Rectal smooth muscle tissue (tissue), 1 donor: ENCODE measurements at regions not wholly inside any gene's neighbourhood (a gene's known extent, or its start where the extent isn't known, plus 50 kb on each side); places are given as distances from the start of the nearest gene placed in this dataset.
"Not testable (repeated sequence)": the region's sequence is repeated elsewhere in the genome, so short reads cannot be mapped to it uniquely, and the experiment has no call there.

ENCODE experiments used
- H3K27ac ChIP-seq: one replicate; pipeline ENCODE4 v1.7.0; 2013; ENCODE audit warnings: low read depth, low read length, inconsistent platforms
- H3K27me3 ChIP-seq: one replicate; pipeline ENCODE4 v1.7.0; 2013; ENCODE audit warnings: low read length; ENCODE audit not compliant: control insufficient read depth, insufficient read depth
- H3K36me3 ChIP-seq: one replicate; pipeline ENCODE4 v1.7.0; 2013; ENCODE audit warnings: low read length; ENCODE audit not compliant: control insufficient read depth, insufficient read depth
- H3K4me1 ChIP-seq: one replicate; pipeline ENCODE4 v1.7.0; 2013; ENCODE audit warnings: low read length; ENCODE audit not compliant: control insufficient read depth, insufficient read depth
- H3K4me3 ChIP-seq: one replicate; pipeline ENCODE4 v1.7.0; 2013; ENCODE audit warnings: low read length
- H3K9ac ChIP-seq: one replicate; pipeline ENCODE4 v1.7.0; 2013; ENCODE audit warnings: low read length

DNA sequence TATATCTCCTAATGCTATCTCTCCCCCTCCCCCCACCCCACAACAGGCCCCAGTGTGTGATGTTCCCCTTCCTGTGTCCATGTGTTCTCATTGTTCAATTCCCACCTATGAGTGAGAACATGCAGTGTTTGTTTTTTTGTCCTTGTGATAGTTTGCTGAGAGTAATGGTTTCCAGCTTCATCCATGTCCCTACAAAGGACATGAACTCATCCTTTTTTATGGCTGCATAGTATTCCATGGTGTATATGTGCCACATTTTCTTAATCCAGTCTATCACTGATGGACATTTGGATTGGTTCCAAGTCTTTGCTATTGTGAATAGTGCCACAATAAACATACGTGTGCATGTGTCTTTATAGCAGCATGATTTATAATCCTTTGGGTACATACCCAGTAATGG, 181.6 kb upstream of the XIST start:
- not testable (repeated sequence) for H3K27ac ChIP-seq, H3K27me3 ChIP-seq, H3K4me3 ChIP-seq, H3K4me1 ChIP-seq, H3K36me3 ChIP-seq, H3K9ac ChIP-seq

GRCh38 chrX:74031527-74031926, 179.0 kb upstream of the XIST start:
- H3K4me3 ChIP-seq, H3K9ac ChIP-seq, H3K27me3 ChIP-seq, H3K4me1 ChIP-seq, H3K36me3 ChIP-seq, H3K27ac ChIP-seq: not testable (repeated sequence)

DNA sequence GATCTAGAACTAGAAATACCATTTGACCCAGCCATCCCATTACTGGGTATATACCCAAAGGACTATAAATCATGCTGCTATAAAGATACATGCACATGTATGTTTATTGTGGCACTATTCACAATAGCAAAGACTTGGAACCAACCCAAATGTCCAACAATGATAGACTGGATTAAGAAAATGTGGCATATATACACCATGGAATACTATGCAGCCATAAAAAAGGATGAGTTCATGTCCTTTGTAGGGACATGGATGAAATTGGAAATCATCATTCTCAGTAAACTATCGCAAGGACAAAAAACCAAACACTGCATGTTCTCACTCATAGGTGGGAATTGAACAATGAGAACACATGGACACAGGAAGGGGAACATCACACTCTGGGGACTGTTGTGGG, 178.3 kb upstream of the XIST start:
- not testable (repeated sequence) for H3K27ac ChIP-seq, H3K9ac ChIP-seq, H3K4me1 ChIP-seq, H3K36me3 ChIP-seq, H3K4me3 ChIP-seq, H3K27me3 ChIP-seq

- H3K4me3 ChIP-seq, H3K9ac ChIP-seq, H3K27ac ChIP-seq, H3K4me1 ChIP-seq, H3K27me3 ChIP-seq, H3K36me3 ChIP-seq: not testable (repeated sequence)
Measured at GRCh38 chrX:74025145-74025544, 172.6 kb upstream of the XIST start.

DNA sequence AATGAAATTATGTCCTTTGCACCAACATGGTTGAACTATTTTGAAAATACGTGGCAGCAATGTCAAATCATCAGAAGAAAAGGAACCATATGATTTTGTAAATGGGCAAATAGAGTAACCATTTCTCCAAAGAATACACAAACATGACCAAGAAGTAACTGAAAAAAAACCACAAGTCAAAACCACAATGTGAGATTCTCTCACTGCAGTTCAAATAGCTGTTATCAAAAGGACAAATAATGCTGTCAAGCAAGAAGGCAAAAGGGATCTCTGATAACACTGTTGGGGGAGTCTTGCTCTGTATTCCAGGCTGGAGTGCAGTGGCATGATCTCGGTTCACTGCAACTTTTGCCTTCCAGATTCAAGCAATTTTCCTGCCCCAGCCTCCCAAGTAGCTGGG, 170.7 kb upstream of the XIST start:
- H3K27ac ChIP-seq, result no peak overlapping the region
- H3K9ac ChIP-seq, result no peak overlapping the region
- no peaks in the 10 kb centered on the region for H3K36me3 ChIP-seq
- H3K4me3 ChIP-seq, result no peak overlapping the region
- no peaks in the 10 kb centered on the region for H3K4me1 ChIP-seq
- no peaks in the 10 kb centered on the region for H3K27me3 ChIP-seq

DNA sequence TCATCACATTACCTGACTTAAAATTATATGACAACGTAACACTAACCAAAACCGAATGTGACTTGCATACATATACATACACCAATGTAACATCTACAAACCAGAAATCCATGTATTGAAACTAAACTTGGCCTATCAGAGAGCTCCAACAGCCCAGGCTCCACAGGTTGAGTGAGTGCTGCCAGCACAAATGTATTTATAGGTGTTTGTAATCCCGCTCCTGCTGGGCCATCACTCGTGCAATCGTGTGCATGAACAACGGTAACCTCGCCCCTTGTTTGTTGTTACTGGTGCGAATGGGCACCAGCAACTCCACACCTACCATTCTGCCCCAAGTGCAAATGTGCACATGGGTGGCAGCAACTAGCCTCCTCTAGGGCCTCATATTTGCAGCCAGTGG, 165.7 kb upstream of the XIST start:
- Histone ChIP-seq H3K27ac (no peak overlapping the region), H3K4me1 (no peaks in the 10 kb centered on the region), H3K27me3 (no peaks in the 10 kb centered on the region), H3K4me3 (no peak overlapping the region), H3K36me3 (no peaks in the 10 kb centered on the region), H3K9ac (no peak overlapping the region)

DNA sequence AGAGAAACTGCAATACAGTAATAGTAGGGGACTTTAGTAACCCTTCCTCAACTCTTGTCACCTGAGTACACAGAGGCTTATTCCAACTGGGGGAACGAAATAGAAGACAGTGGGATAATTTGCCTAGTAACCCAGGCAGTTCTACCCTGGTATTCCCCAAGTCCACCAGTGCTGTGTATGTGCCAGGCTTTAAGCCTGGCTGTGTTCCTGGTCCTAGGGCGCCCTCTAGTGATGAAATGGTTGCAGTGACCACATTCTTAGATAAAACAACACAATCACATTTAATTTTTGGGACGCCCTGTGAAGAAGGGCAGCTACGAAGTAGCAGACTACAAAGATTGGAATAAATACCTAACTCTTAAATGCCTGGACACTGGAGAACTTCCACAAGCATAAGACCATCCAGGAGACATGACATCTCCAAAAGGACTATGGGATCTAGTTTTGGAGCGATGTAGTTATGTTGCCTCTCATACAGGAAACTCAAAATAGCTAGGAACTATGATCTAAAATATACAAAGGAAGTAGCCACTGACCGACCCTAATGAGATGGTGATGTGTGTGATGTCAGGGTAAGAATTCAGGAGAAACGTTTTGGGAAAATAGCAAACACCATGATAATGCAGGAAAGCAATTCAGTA, 163.0 kb upstream of the XIST start:
- H3K27me3 ChIP-seq, result no peaks in the 10 kb centered on the region
- no peaks in the 10 kb centered on the region for H3K4me1 ChIP-seq
- H3K27ac ChIP-seq, result no peak overlapping the region
- no peaks in the 10 kb centered on the region for H3K36me3 ChIP-seq
- no peak overlapping the region for H3K9ac ChIP-seq
- H3K4me3 ChIP-seq, result no peak overlapping the region

- no peak overlapping the region for H3K27ac ChIP-seq
- no peaks in the 10 kb centered on the region for H3K27me3 ChIP-seq
- no peak overlapping the region for H3K4me3 ChIP-seq
- no peak overlapping the region for H3K9ac ChIP-seq
- H3K36me3 ChIP-seq, result no peaks in the 10 kb centered on the region
- no peaks in the 10 kb centered on the region for H3K4me1 ChIP-seq
Measured at GRCh38 chrX:74009041-74009440, 156.5 kb upstream of the XIST start.

- Histone ChIP-seq H3K9ac (no peak overlapping the region), H3K27me3 (no peaks in the 10 kb centered on the region), H3K36me3 (no peaks in the 10 kb centered on the region), H3K4me3 (no peak overlapping the region), H3K4me1 (no peaks in the 10 kb centered on the region), H3K27ac (no peak overlapping the region)
Measured at GRCh38 chrX:73992019-73992418, 139.5 kb upstream of the XIST start.

- Histone ChIP-seq H3K9ac (no peak overlapping the region), H3K4me1 (no peaks in the 10 kb centered on the region), H3K36me3 (no peaks in the 10 kb centered on the region), H3K4me3 (no peak overlapping the region), H3K27ac (no peak overlapping the region), H3K27me3 (no peaks in the 10 kb centered on the region)
Measured at GRCh38 chrX:73987166-73987565, 134.7 kb upstream of the XIST start.

DNA sequence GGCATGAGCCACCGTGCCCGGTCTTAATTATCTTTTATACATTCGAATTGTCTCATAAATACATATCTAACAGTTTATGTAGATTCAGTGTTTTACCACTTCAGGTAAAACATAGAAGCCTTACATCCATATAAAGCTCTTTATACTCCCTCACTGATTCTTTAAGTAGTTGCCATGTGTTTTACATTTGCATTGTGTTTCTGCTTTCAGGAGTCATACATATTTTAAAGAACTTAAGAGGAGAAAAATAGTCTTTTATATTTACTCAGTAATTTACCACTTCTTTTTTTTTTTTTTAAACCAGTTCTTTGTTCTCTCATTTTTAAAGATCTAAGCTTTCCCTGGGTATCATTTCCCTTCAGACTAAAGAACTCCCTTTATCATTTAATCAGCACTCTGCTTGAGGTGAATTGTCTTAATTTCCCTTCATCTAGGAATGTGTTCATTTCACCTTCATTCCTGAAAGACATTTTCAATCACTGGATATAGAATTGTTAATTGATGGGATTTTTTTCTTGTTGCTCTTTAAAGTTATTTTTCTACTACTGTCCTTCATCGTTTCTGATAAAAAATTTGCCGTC, 127.1 kb upstream of the XIST start:
- H3K27ac ChIP-seq, result no peak overlapping the region
- no peaks in the 10 kb centered on the region for H3K4me1 ChIP-seq
- H3K27me3 ChIP-seq, result no peaks in the 10 kb centered on the region
- no peak overlapping the region for H3K4me3 ChIP-seq
- no peak overlapping the region for H3K9ac ChIP-seq
- no peaks in the 10 kb centered on the region for H3K36me3 ChIP-seq

DNA sequence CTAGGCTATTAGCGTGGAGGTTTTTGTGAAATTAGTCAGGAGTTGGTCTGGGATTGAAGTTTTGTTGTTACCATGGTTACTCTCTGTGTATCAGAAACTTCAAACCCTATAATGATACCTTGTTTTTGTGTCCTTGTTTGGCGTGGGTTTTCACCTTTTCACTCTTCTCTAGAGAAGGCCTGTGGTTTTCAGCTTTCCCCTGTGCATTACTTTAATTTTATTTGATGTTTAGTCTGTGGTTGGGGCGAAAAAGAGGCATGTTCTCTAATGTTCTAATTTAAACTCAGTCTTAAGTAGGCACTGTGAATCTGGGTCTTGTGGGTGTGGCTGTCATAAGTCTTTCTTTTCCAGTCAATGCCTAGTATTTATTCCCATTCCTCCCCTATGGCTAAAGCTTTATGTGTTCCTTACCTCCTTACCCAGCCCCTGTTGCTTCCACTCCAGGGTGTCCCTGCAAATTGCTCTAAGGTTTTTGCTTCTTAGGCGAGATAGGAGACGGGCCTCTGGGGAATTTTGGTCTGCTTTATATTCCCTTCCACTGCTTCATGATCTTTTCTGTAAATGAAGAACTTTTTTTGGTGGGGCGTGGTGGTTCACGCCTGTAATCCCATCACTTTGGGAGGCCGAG, 125.1 kb upstream of the XIST start:
- no peaks in the 10 kb centered on the region for H3K36me3 ChIP-seq
- H3K9ac ChIP-seq, result no peak overlapping the region

GRCh38 chrX:73967461-73967860, 114.9 kb upstream of the XIST start:
- not testable (repeated sequence) for H3K27me3 ChIP-seq, H3K4me1 ChIP-seq, H3K27ac ChIP-seq, H3K36me3 ChIP-seq, H3K4me3 ChIP-seq, H3K9ac ChIP-seq

More for the DNA sequence above, 125.1 kb upstream of the XIST start:
- H3K27me3 ChIP-seq, result no peaks in the 10 kb centered on the region
- no peak overlapping the region for H3K27ac ChIP-seq
- no peaks in the 10 kb centered on the region for H3K4me1 ChIP-seq
- H3K4me3 ChIP-seq, result no peak overlapping the region
